OCI-LY1 (cell line): ENCODE measurements at regions not wholly inside any gene's neighbourhood (a gene's known extent, or its start where the extent isn't known, plus 50 kb on each side); places are given as distances from the start of the nearest gene placed in this dataset.

Source experiments
- CTCF ChIP-seq: fragments of 200-600 bp; sonication (generic), shearing (Covaris generic); IDR thresholded peaks from 2 replicates; pipeline ENCODE4 v1.5.1; 2017; ENCODE audit warnings: mild to moderate bottlenecking, antibody characterized with exemption, low read length, moderate library complexity, mixed read lengths
- EZH2 ChIP-seq: fragments of 200-600 bp; sonication (generic), shearing (Covaris generic); IDR thresholded peaks from 2 replicates; pipeline ENCODE4 v1.8.0; 2017; ENCODE audit warnings: borderline replicate concordance, mixed run types, mild to moderate bottlenecking, antibody characterized with exemption, low read length, moderate library complexity, mixed read lengths

- no peak for TF ChIP-seq CTCF
- no peak for TF ChIP-seq EZH2
Measured at GRCh38 chr9:80465556-80465955, 893.8 kb downstream of the TLE4 start.
